ENCODE measurements at regions not wholly inside any gene's neighbourhood (a gene's known extent, or its start where the extent isn't known, plus 50 kb on each side); places are given as distances from the start of the nearest gene placed in this dataset.

GRCh38 chr18:60865801-60866200 lies 467.4 kb upstream of the CDH20 start:
- H3K27ac Mint-ChIP-seq: no peak overlapping the region
- no peaks in the 10 kb centered on the region for H3K9me3 Mint-ChIP-seq
- H3K27me3 Mint-ChIP-seq: no peaks in the 10 kb centered on the region
- no peak overlapping the region for H3K4me3 Mint-ChIP-seq
- no peaks in the 10 kb centered on the region for H3K36me3 Mint-ChIP-seq
- no peaks in the 10 kb centered on the region for H3K4me1 Mint-ChIP-seq
- ATAC-seq: no peak

DNA sequence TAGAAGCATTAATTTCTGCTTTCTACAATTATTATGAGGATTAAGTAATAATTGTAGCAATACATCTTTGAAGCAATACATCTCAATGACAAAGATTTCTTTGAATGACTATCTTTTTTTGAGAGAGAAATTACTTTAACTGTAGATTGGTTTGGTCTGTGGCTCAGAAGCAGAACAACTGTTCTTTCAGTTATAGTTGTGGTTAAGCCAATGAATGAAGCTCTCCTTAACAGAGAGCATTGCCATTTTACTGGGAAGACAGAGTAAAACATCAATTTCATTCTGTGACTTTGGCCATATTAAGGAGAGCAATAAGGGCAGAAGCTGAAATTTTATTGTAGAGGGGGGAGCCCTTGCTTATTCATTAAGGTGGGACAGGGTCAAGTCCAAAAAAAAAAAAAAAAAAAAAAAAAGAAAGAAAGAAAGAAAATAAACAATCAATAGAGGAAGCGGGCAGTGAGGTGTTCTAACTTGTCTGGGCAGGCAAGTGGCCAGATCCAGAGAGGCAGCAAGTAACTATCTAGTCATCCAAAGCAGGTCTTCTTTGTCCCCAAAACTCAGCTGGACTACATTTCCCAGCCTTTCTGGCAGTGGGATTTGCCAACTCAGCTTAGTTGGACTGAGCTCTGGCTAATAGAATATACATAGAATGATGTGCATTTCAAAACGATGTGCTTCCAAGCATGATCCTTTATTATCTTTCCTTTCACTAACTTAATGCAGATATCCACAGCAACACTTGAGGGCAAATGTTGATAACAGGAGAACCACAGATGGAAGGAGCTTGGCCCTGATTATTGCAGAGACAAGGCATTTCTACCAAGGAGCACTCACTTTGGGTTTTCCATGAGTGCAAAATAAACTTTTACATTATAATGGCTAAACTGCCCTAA lies 462.7 kb upstream of the CDH20 start:
- Mint-ChIP-seq H3K9me3 (peaks cover 2% of the 10 kb centered on the region), H3K4me1 (no peaks in the 10 kb centered on the region), H3K27ac (no peak overlapping the region), H3K27me3 (no peaks in the 10 kb centered on the region), H3K36me3 (no peaks in the 10 kb centered on the region), H3K4me3 (no peak overlapping the region)
- ATAC-seq: peak; percentile 12

- H3K27ac Mint-ChIP-seq: no peak overlapping the region
- H3K36me3 Mint-ChIP-seq: no peaks in the 10 kb centered on the region
- no peak for ATAC-seq
- no peak overlapping the region for H3K4me3 Mint-ChIP-seq
- peaks cover 2% of the 10 kb centered on the region for H3K9me3 Mint-ChIP-seq
- H3K4me1 Mint-ChIP-seq: no peaks in the 10 kb centered on the region
- H3K27me3 Mint-ChIP-seq: no peaks in the 10 kb centered on the region
Measured at GRCh38 chr18:60872434-60872833, 460.8 kb upstream of the CDH20 start.

- Mint-ChIP-seq H3K4me1 (peaks cover 8% of the 10 kb centered on the region), H3K27me3 (no peaks in the 10 kb centered on the region), H3K27ac (no peak overlapping the region), H3K4me3 (no peak overlapping the region), H3K36me3 (no peaks in the 10 kb centered on the region), H3K9me3 (peaks cover 2% of the 10 kb centered on the region)
- no peak for ATAC-seq
Measured at GRCh38 chr18:60873708-60874107, 459.5 kb upstream of the CDH20 start.

DNA sequence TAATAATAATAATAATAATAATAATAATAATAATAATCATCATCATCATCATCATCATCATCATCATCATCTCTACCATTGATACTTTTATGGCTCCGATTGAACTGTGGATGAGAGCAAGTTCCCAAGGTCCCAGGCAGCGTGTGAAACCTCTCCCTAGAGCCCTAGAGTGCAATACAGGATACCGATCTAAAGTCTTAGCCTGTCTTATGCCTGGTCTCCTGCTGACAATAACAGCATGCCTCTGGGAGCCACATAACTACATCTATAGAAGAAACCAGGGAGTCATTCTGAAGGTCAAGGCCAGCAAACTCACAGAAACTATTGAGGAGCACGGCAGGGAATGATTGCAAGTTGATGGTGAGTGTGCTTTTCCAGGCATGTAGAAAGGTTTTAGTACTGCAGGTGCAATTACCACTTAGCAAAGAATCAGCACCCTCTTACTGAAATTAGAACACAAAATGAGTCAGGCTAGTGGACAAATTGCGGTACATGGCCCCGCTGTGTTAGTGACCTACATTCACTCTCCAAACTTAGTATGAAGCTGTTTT lies 457.2 kb upstream of the CDH20 start:
- no peak overlapping the region for H3K27ac Mint-ChIP-seq
- H3K36me3 Mint-ChIP-seq: no peaks in the 10 kb centered on the region

DNA sequence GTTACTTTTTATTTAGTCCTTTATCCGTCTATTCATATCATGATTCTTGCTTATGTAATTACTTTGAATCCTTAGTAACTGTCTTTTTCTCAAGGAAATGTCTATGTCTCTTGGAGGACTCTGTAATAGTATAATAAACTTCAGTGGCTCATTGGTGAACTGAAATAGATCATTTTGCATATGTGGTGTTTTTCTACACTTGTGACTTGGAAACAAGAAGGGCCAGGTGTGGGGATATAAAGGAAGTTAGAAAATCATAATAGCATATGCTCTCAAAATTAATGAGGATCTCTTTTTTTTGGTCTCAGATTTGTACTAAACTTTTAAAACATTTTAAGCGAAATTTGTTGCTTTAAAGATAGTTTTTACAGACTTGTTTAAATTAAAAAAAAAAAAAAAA lies 453.0 kb upstream of the CDH20 start:
- H3K4me3 Mint-ChIP-seq: no peak overlapping the region
- no peaks in the 10 kb centered on the region for H3K9me3 Mint-ChIP-seq
- no peak for ATAC-seq
- no peaks in the 10 kb centered on the region for H3K27me3 Mint-ChIP-seq
- no peak overlapping the region for H3K27ac Mint-ChIP-seq
- no peaks in the 10 kb centered on the region for H3K36me3 Mint-ChIP-seq
- H3K4me1 Mint-ChIP-seq: peaks cover 8% of the 10 kb centered on the region

More for the DNA sequence above, 457.2 kb upstream of the CDH20 start:
- Mint-ChIP-seq H3K4me3 (no peak overlapping the region), H3K4me1 (peaks cover 8% of the 10 kb centered on the region), H3K27me3 (no peaks in the 10 kb centered on the region), H3K9me3 (peaks cover 2% of the 10 kb centered on the region)
- ATAC-seq: no peak

- Mint-ChIP-seq H3K9me3 (no peaks in the 10 kb centered on the region), H3K27me3 (no peaks in the 10 kb centered on the region)
- no peak for ATAC-seq
Measured at GRCh38 chr18:60883587-60883986, 449.6 kb upstream of the CDH20 start.

GRCh38 chr18:60888071-60888624 lies 445.1 kb upstream of the CDH20 start:
- H3K4me3 Mint-ChIP-seq: no peak overlapping the region
- ATAC-seq: no peak
- H3K36me3 Mint-ChIP-seq: no peaks in the 10 kb centered on the region
- H3K4me1 Mint-ChIP-seq: no peaks in the 10 kb centered on the region
- H3K27ac Mint-ChIP-seq: no peak overlapping the region
- no peaks in the 10 kb centered on the region for H3K9me3 Mint-ChIP-seq
- no peaks in the 10 kb centered on the region for H3K27me3 Mint-ChIP-seq

More at GRCh38 chr18:60883587-60883986, 449.6 kb upstream of the CDH20 start:
- H3K4me1 Mint-ChIP-seq: peaks cover 2% of the 10 kb centered on the region
- H3K27ac Mint-ChIP-seq: no peak overlapping the region
- no peaks in the 10 kb centered on the region for H3K36me3 Mint-ChIP-seq
- no peak overlapping the region for H3K4me3 Mint-ChIP-seq

GRCh38 chr18:60889442-60889841 lies 443.8 kb upstream of the CDH20 start:
- Mint-ChIP-seq H3K36me3 (no peaks in the 10 kb centered on the region), H3K27me3 (no peaks in the 10 kb centered on the region), H3K4me3 (no peak overlapping the region), H3K4me1 (no peaks in the 10 kb centered on the region), H3K9me3 (no peaks in the 10 kb centered on the region), H3K27ac (no peak overlapping the region)
- ATAC-seq: no peak

- H3K9me3 Mint-ChIP-seq: no peaks in the 10 kb centered on the region
- no peaks in the 10 kb centered on the region for H3K4me1 Mint-ChIP-seq
- H3K4me3 Mint-ChIP-seq: no peak overlapping the region
- H3K27ac Mint-ChIP-seq: no peak overlapping the region
- no peaks in the 10 kb centered on the region for H3K27me3 Mint-ChIP-seq
- ATAC-seq: no peak
- H3K36me3 Mint-ChIP-seq: no peaks in the 10 kb centered on the region
Measured at GRCh38 chr18:60891936-60892335, 441.3 kb upstream of the CDH20 start.

- Mint-ChIP-seq H3K27ac (no peak overlapping the region), H3K27me3 (no peaks in the 10 kb centered on the region), H3K4me1 (no peaks in the 10 kb centered on the region), H3K36me3 (no peaks in the 10 kb centered on the region), H3K9me3 (no peaks in the 10 kb centered on the region), H3K4me3 (no peak overlapping the region)
- ATAC-seq: no peak
Measured at GRCh38 chr18:60892441-60892840, 440.8 kb upstream of the CDH20 start.

GRCh38 chr18:60892855-60893254 lies 440.4 kb upstream of the CDH20 start:
- Mint-ChIP-seq H3K9me3 (no peaks in the 10 kb centered on the region), H3K27me3 (no peaks in the 10 kb centered on the region), H3K27ac (no peak overlapping the region), H3K4me3 (no peak overlapping the region), H3K4me1 (no peaks in the 10 kb centered on the region), H3K36me3 (no peaks in the 10 kb centered on the region)
- no peak for ATAC-seq

- ATAC-seq: no peak
- Mint-ChIP-seq H3K4me3 (no peak overlapping the region), H3K36me3 (no peaks in the 10 kb centered on the region), H3K4me1 (no peaks in the 10 kb centered on the region), H3K27me3 (no peaks in the 10 kb centered on the region), H3K27ac (no peak overlapping the region), H3K9me3 (no peaks in the 10 kb centered on the region)
Measured at GRCh38 chr18:60893355-60894097, 439.7 kb upstream of the CDH20 start.

DNA sequence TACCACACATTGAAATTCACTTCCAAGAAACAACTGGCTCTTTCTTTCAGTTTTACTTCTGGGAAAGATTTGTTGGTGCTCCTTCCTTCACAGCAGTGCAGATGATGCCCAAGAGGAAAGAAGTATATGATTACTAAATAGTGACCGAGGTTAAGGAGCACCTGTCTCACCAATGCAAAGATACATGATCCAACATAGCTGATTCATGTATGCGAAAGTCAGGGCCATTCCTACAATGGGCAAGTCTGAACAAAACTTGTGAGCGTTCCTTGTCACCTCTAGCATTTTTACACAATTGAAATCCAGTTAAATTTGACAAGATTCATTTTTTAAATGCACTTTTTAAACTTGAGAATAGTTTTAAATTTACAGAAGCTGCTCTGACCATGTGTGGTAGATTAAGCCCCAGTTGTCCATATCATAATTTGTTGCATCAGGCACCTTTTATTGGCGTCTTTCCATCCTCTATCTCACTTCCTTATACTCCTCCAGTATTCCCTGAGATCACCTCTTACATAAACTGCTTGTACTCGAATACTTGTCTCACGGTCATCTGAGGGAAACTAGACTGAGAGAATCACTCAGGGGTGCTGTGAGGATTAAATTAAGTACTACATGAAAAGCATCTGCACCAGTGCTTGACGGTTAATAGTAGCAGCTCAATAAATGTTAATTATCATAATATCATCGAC lies 438.8 kb upstream of the CDH20 start:
- Mint-ChIP-seq H3K9me3 (no peaks in the 10 kb centered on the region), H3K4me3 (no peak overlapping the region), H3K27ac (no peak overlapping the region), H3K4me1 (no peaks in the 10 kb centered on the region), H3K36me3 (no peaks in the 10 kb centered on the region), H3K27me3 (no peaks in the 10 kb centered on the region)
- no peak for ATAC-seq

DNA sequence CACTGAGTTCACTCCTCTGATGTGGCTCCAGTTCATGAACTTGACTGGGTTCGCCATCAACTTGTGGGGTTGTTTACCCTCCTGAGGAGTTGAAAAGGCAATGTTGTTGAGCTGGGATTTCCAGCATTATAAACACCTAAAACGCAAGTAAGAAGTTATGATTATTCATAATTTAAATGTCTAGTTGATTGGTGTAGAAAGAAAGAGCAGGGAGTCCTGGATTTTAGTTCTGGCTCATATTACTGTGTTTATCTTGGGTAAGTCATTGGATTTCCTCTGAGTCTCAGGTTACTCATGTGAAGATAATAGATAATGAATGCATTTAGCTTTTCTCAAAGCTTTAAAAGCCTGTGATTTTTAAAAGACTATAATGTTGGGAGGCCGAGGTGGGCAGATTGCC lies 438.0 kb upstream of the CDH20 start:
- no peak for ATAC-seq
- Mint-ChIP-seq H3K36me3 (no peaks in the 10 kb centered on the region), H3K27me3 (no peaks in the 10 kb centered on the region), H3K27ac (no peak overlapping the region), H3K9me3 (no peaks in the 10 kb centered on the region), H3K4me3 (no peak overlapping the region), H3K4me1 (no peaks in the 10 kb centered on the region)

Data from stimulated activated memory B cell treated with anti-CD40 and anti-IgM and Interleukin-4, amounts not matched to agents 10 μg/mL and 1 μg/mL and 100 μg/mL, for 72 hours (primary cell).